HEK293 (cell line): ENCODE measurements at regions not wholly inside any gene's neighbourhood (a gene's known extent, or its start where the extent isn't known, plus 50 kb on each side); places are given as distances from the start of the nearest gene placed in this dataset.

ENCODE experiments used
- CTCF ChIA-PET: fragments of 350-600 bp; formaldehyde crosslinking; extraction: SDS; loops from one replicate; lab custom pipeline; 2021; ENCODE audit warnings: antibody characterized with exemption; lab: Yijun Ruan, JAX
- POLR2A ChIA-PET: fragments of 300-600 bp; formaldehyde crosslinking; extraction: SDS; loops from one replicate; lab custom pipeline; 2020; ENCODE audit warnings: antibody characterized with exemption, inconsistent platforms; lab: Yijun Ruan, JAX
- H3K27ac ChIP-seq: fragments of 200-500 bp; sonication (Bioruptor generic); 2 replicates; pipeline ENCODE4 v1.5.1; 2014; ENCODE audit warnings: low read depth, low read length, control low read depth, inconsistent platforms; ENCODE audit errors: extremely low read depth
- H3K36me3 ChIP-seq, 2 experiments: fragments of 200-500 bp in 1 of 2; sonication (Bioruptor generic) in 1 of 2; 1 replicate in 1 of 2; 2 replicates in 1 of 2; pipeline ENCODE4 v1.5.1; 2014 to 2017; ENCODE audit warnings: inconsistent platforms in 2 of 2, low read length in 2 of 2; ENCODE audit not compliant: control insufficient read depth in 2 of 2, insufficient read depth in 1 of 2
- H3K4me1 ChIP-seq: fragments of 200-500 bp; sonication (Bioruptor generic); 2 replicates; pipeline ENCODE4 v1.5.1; 2014; ENCODE audit warnings: mild to moderate bottlenecking, low read length, inconsistent platforms; ENCODE audit not compliant: control insufficient read depth, insufficient read depth
- H3K4me3 ChIP-seq: 2 replicates; pipeline ENCODE4 v1.5.1; 2011; ENCODE audit warnings: low read depth, mild to moderate bottlenecking, control low read depth, low read length, moderate library complexity
- H3K9me3 ChIP-seq: fragments of 200-500 bp; sonication (Bioruptor generic); 2 replicates; pipeline ENCODE4 v1.5.1; 2014; ENCODE audit warnings: low read depth, low read length, inconsistent platforms; ENCODE audit not compliant: control insufficient read depth, insufficient read depth
- KLF1 ChIP-seq: fragments of 450-650 bp; formaldehyde crosslinking; IDR thresholded peaks from 2 replicates; pipeline ENCODE4 v1.5.1; 2016; ENCODE audit warnings: missing biosample characterization, missing genetic modification characterization
- SP3 ChIP-seq: fragments of 450-650 bp; formaldehyde crosslinking; IDR thresholded peaks from 2 replicates; pipeline ENCODE4 v1.5.1; 2016; ENCODE audit warnings: missing biosample characterization, missing genetic modification characterization
- ZBTB21 ChIP-seq: fragments of 450-650 bp; formaldehyde crosslinking; IDR thresholded peaks from 2 replicates; pipeline ENCODE4 v1.5.1; 2017; ENCODE audit warnings: missing biosample characterization, missing genetic modification characterization
- ZFHX2 ChIP-seq: fragments of 450-650 bp; formaldehyde crosslinking; conservative IDR thresholded peaks from 2 replicates; pipeline ENCODE4 v1.5.1; 2016; ENCODE audit warnings: missing biosample characterization, missing genetic modification characterization
- ZNF146 ChIP-seq: fragments of 450-650 bp; formaldehyde crosslinking; IDR thresholded peaks from 2 replicates; pipeline ENCODE4 v1.5.1; 2016; ENCODE audit warnings: missing biosample characterization, missing genetic modification characterization
- ZNF155 ChIP-seq: fragments of 450-650 bp; formaldehyde crosslinking; IDR thresholded peaks from 2 replicates; pipeline ENCODE4 v1.5.1; 2016; ENCODE audit warnings: missing biosample characterization, missing genetic modification characterization
- ZNF175 ChIP-seq: fragments of 450-650 bp; formaldehyde crosslinking; IDR thresholded peaks from 2 replicates; pipeline ENCODE4 v1.5.1; 2016; ENCODE audit warnings: missing biosample characterization, missing genetic modification characterization
- ZNF2 ChIP-seq: fragments of 450-650 bp; formaldehyde crosslinking; IDR thresholded peaks from 2 replicates; pipeline ENCODE4 v1.5.1; 2016; ENCODE audit warnings: missing biosample characterization, missing genetic modification characterization
- ZNF202 ChIP-seq: fragments of 450-650 bp; formaldehyde crosslinking; IDR thresholded peaks from 2 replicates; pipeline ENCODE4 v1.5.1; 2016; ENCODE audit warnings: missing biosample characterization, missing genetic modification characterization, borderline replicate concordance
- ZNF214 ChIP-seq: fragments of 450-650 bp; formaldehyde crosslinking; IDR thresholded peaks from 2 replicates; pipeline ENCODE4 v1.5.1; 2017; ENCODE audit warnings: missing biosample characterization, mild to moderate bottlenecking, missing genetic modification characterization, borderline replicate concordance
- ZNF341 ChIP-seq: fragments of 450-650 bp; formaldehyde crosslinking; IDR thresholded peaks from 2 replicates; pipeline ENCODE4; 2016; ENCODE audit warnings: low read depth, missing biosample characterization, missing genetic modification characterization
- ZNF501 ChIP-seq: fragments of 450-650 bp; formaldehyde crosslinking; IDR thresholded peaks from 2 replicates; pipeline ENCODE4 v1.5.1; 2016; ENCODE audit warnings: missing biosample characterization, missing genetic modification characterization
- ZNF548 ChIP-seq: fragments of 450-650 bp; formaldehyde crosslinking; IDR thresholded peaks from 2 replicates; pipeline ENCODE4 v1.5.1; 2016; ENCODE audit warnings: missing biosample characterization, missing genetic modification characterization
- ZNF558 ChIP-seq: fragments of 450-650 bp; formaldehyde crosslinking; IDR thresholded peaks from 2 replicates; pipeline ENCODE4 v1.5.1; 2016; ENCODE audit warnings: missing biosample characterization, missing genetic modification characterization
- ZNF561 ChIP-seq: fragments of 450-650 bp; IDR thresholded peaks from 2 replicates; pipeline ENCODE4 v1.5.1; 2018; ENCODE audit warnings: missing biosample characterization, missing genetic modification characterization, borderline replicate concordance
- ZNF571 ChIP-seq: fragments of 450-650 bp; formaldehyde crosslinking; IDR thresholded peaks from 2 replicates; pipeline ENCODE4 v1.5.0; 2017; ENCODE audit warnings: missing biosample characterization, missing genetic modification characterization
- ZNF621 ChIP-seq: fragments of 450-650 bp; formaldehyde crosslinking; IDR thresholded peaks from 2 replicates; pipeline ENCODE4 v1.5.1; 2017; ENCODE audit warnings: missing biosample characterization, missing genetic modification characterization
- ZNF629 ChIP-seq: fragments of 450-650 bp; formaldehyde crosslinking; IDR thresholded peaks from 2 replicates; pipeline ENCODE4 v1.5.1; 2017; ENCODE audit warnings: missing biosample characterization, missing genetic modification characterization
- ZNF654 ChIP-seq: fragments of 450-650 bp; formaldehyde crosslinking; IDR thresholded peaks from 2 replicates; pipeline ENCODE4 v1.5.1; 2016; ENCODE audit warnings: low read depth, missing biosample characterization, missing genetic modification characterization
- TF ChIP-seq, protein P1 (sequence below): fragments of 450-650 bp; formaldehyde crosslinking; IDR thresholded peaks from 2 replicates; pipeline ENCODE4 v1.5.1; 2016; ENCODE audit warnings: missing biosample characterization, missing genetic modification characterization
- TF ChIP-seq, protein P2 (sequence below): fragments of 450-650 bp; formaldehyde crosslinking; IDR thresholded peaks from 2 replicates; pipeline ENCODE4 v1.5.1; 2017; ENCODE audit warnings: missing biosample characterization, missing genetic modification characterization
- TF ChIP-seq, protein P3 (sequence below): fragments of 450-650 bp; formaldehyde crosslinking; IDR thresholded peaks from 2 replicates; pipeline ENCODE4 v1.5.1; 2016; ENCODE audit warnings: missing biosample characterization, missing genetic modification characterization
- TF ChIP-seq, protein P4 (sequence below): fragments of 450-650 bp; formaldehyde crosslinking; IDR thresholded peaks from 2 replicates; pipeline ENCODE4 v1.5.1; 2016; ENCODE audit warnings: missing biosample characterization, missing genetic modification characterization

DNA sequence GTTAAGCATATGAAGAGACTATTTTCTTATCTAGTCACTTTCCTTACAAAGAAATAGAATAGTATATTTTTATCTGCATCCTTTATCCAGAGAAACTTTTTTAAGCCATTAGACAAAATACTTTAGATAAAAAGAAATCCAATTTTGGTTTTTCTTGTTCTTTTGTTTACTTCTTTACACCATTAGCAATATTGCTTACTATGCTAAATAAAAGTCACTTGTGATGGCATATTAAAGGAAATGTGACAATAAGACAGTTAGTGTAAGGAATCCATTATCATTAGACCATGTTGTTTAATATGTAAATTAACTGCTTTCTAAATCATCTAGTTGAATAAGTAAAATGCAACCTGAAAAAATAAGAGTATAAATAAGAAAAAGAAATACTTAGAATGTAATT lies 2582.7 kb downstream of the ARAP2 start:
- Histone ChIP-seq H3K9me3 (no peaks in the 10 kb centered on the region), H3K36me3 (no peaks in the 10 kb centered on the region), H3K4me3 (no peak overlapping the region), H3K27ac (no peak overlapping the region), H3K4me1 (no peaks in the 10 kb centered on the region)
- TF ChIP-seq ZNF621 (tag by site-specific recombination) (no peak), KLF1 (tag by site-specific recombination) (no peak), ZNF548 (tag by site-specific recombination) (no peak), ZBTB21 (tag by site-specific recombination) (no peak), ZNF146 (no peak), SP3 (tag by site-specific recombination) (no peak), ZNF501 (no peak), ZNF571 (tag by site-specific recombination) (no peak)
- TF ChIP-seq, protein P1, sequence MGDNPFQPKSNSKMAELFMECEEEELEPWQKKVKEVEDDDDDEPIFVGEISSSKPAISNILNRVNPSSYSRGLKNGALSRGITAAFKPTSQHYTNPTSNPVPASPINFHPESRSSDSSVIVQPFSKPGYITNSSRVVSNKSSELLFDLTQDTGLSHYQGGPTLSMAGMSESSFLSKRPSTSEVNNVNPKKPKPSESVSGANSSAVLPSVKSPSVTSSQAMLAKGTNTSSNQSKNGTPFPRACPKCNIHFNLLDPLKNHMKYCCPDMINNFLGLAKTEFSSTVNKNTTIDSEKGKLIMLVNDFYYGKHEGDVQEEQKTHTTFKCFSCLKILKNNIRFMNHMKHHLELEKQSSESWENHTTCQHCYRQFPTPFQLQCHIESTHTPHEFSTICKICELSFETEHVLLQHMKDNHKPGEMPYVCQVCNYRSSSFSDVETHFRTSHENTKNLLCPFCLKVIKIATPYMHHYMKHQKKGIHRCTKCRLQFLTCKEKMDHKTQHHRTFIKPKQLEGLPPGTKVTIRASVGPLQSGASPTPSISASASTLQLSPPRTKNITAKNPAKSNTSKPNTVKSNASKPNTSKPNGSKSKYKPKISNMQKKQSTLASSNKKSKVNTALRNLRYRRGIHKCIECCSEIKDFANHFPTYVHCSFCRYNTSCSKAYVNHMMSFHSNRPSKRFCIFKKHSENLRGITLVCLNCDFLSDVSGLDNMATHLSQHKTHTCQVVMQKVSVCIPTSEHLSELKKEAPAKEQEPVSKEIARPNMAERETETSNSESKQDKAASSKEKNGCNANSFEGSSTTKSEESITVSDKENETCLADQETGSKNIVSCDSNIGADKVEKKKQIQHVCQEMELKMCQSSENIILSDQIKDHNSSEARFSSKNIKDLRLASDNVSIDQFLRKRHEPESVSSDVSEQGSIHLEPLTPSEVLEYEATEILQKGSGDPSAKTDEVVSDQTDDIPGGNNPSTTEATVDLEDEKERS (tag by site-specific recombination): no peak
- TF ChIP-seq, protein P2, sequence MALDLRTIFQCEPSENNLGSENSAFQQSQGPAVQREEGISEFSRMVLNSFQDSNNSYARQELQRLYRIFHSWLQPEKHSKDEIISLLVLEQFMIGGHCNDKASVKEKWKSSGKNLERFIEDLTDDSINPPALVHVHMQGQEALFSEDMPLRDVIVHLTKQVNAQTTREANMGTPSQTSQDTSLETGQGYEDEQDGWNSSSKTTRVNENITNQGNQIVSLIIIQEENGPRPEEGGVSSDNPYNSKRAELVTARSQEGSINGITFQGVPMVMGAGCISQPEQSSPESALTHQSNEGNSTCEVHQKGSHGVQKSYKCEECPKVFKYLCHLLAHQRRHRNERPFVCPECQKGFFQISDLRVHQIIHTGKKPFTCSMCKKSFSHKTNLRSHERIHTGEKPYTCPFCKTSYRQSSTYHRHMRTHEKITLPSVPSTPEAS (tag by site-specific recombination): no peak
- POLR2A ChIA-PET: no interaction called here
- CTCF ChIA-PET: no interaction called here

DNA sequence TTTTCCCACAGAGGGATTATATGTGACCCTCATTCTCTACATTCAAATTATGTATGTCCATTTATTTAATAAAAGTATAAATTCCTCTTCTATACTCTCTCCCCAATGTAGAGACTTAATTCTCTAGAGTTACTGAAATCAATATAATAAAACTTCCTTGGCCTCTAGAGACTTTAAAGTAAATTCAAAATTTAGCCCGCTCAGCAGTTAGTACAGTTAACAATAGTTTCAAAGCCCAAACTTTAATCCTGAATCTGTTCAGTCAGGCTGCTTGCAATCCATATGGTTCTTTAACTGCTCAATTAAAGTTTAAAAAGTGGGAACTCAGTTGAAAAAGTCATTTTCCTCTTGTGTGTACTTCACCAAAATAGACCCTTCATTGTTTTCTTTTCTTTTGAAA lies 2558.4 kb downstream of the ARAP2 start:
- H3K36me3 ChIP-seq: no peaks in the 10 kb centered on the region
- TF ChIP-seq ZNF558 (tag by site-specific recombination) (no peak), ZNF155 (tag by site-specific recombination) (no peak), ZFHX2 (no peak), ZNF548 (tag by site-specific recombination) (no peak), ZNF341 (tag by site-specific recombination) (no peak), ZNF175 (tag by site-specific recombination) (no peak), ZNF629 (tag by site-specific recombination) (no peak), ZNF202 (tag by site-specific recombination) (no peak), ZNF561 (tag by site-specific recombination) (no peak), ZNF654 (tag by site-specific recombination) (no peak), ZNF214 (tag by site-specific recombination) (no peak), ZNF2 (tag by site-specific recombination) (no peak)
- TF ChIP-seq, protein P3, sequence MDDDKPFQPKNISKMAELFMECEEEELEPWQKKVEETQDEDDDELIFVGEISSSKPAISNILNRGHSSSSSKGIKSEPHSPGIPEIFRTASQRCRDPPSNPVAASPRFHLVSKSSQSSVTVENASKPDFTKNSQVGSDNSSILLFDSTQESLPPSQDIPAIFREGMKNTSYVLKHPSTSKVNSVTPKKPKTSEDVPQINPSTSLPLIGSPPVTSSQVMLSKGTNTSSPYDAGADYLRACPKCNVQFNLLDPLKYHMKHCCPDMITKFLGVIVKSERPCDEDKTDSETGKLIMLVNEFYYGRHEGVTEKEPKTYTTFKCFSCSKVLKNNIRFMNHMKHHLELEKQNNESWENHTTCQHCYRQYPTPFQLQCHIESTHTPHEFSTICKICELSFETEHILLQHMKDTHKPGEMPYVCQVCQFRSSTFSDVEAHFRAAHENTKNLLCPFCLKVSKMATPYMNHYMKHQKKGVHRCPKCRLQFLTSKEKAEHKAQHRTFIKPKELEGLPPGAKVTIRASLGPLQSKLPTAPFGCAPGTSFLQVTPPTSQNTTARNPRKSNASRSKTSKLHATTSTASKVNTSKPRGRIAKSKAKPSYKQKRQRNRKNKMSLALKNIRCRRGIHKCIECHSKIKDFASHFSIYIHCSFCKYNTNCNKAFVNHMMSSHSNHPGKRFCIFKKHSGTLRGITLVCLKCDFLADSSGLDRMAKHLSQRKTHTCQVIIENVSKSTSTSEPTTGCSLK: no peak
- TF ChIP-seq, protein P4, sequence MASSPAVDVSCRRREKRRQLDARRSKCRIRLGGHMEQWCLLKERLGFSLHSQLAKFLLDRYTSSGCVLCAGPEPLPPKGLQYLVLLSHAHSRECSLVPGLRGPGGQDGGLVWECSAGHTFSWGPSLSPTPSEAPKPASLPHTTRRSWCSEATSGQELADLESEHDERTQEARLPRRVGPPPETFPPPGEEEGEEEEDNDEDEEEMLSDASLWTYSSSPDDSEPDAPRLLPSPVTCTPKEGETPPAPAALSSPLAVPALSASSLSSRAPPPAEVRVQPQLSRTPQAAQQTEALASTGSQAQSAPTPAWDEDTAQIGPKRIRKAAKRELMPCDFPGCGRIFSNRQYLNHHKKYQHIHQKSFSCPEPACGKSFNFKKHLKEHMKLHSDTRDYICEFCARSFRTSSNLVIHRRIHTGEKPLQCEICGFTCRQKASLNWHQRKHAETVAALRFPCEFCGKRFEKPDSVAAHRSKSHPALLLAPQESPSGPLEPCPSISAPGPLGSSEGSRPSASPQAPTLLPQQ (tag by site-specific recombination): no peak
- TF ChIP-seq, all 188 proteins: peak for 0
- Histone ChIP-seq H3K4me3 (no peak overlapping the region), H3K4me1 (no peaks in the 10 kb centered on the region), H3K9me3 (no peaks in the 10 kb centered on the region), H3K27ac (no peak overlapping the region)
- ChIA-PET POLR2A (no interaction called here), CTCF (no interaction called here)
